DMS53 (cell line): ENCODE measurements at regions not wholly inside any gene's neighbourhood (a gene's known extent, or its start where the extent isn't known, plus 50 kb on each side); places are given as distances from the start of the nearest gene placed in this dataset.
A peak's percentile ranks its signal among the peaks of the same experiment; 100 is the strongest.

Experiments used
- DNase-seq: peaks from one replicate; lab custom pipeline; 2025; lab: John Stamatoyannopoulos, UW

DNA sequence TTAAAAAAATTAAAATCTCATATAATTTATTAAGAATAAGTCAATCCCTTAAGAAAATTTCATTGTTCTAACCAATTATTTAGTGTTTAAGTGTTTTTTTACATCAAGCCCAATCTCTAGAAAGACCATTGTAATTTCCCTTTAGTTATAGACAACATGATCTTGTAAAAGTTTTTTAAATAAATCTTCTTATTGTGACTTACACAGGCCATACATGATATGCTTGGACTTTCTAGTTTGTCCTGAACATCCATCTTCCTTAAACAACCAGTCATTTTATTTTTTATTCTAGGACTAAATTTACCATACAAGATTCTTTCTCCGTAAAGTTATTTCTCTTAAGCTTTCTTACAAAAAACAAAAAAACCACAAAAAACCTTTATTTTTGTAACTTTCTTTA lies 126.5 kb upstream of the MAST4 start:
- peak; percentile 22 for DNase-seq

DNA sequence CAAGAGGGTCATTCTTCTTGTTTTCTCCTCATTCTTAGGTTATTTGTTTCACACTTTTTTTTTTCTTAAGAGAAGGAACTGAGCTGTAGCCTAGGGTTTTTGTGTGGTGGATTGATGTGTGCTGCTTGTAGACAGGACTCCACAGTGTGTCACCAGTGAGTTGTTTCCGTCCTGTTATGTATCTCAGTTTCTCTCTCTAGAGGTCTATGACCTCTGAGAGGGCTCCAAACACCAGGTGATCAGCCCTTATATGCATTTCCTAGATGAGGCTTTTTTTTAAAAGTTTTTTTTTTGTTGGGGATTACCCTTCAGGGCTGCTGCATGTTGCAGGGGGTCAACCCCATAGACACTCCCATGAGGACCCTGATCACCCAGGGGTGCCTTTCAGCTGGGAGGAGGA lies 124.2 kb upstream of the MAST4 start:
- DNase-seq: no peak

DNA sequence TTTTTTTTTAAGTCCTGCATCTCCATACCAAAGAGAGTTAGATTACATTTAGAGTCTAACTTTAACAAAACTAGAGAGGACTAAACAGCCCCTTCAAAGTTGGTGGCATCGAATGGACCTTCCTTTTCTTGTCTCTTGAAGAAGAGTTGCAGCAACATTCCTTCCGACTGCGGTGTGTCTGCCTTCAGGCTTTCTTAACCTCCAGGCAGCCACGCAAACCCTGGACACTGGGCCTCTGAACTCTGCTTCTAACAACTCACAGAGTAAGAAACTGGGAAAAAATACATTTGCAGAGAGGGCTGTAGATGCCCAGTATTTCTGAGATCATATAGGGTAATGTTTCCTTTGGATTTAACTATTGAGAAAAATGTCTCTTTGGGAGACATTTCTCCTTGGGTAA lies 120.5 kb upstream of the MAST4 start:
- DNase-seq: no peak

DNA sequence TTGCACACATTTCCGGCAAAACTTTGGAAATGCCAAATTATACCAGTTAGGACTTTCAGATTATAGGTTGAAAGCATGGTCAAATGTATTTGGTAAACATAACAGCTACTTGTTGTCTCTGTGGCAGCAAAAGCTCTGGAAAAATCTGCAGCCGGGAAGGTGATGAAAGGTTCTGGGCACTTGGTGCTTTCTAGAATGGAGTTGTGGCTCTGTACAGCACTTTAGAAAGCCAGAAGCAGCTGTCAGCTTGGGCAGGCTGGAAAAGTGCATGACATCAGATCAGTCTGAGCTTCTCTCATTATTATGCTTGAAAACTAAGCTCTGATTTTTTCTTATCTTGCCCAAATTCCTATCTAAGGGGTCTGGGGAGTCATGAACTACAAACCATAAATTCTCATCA lies 118.6 kb upstream of the MAST4 start:
- no peak for DNase-seq

DNA sequence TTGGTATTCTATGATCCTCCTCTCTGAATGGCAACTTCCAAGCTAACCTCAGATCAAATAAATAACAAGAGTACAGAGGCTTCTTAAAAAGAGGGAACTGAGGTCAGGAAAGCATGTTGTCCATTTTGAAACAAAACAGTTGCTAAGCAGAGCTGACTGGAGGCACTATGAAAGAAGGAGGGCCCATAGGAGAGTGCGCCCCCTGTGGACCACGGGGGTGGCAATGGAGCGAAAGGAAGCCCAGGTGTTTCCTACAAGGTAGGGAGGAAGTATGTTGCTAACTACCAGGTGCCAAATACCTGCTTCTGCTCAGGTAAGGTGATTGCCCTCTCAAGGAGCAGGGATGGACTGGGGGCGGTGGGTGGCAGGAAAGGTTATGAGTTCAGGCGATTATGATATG lies 101.8 kb upstream of the MAST4 start:
- peak; percentile 22 for DNase-seq

DNA sequence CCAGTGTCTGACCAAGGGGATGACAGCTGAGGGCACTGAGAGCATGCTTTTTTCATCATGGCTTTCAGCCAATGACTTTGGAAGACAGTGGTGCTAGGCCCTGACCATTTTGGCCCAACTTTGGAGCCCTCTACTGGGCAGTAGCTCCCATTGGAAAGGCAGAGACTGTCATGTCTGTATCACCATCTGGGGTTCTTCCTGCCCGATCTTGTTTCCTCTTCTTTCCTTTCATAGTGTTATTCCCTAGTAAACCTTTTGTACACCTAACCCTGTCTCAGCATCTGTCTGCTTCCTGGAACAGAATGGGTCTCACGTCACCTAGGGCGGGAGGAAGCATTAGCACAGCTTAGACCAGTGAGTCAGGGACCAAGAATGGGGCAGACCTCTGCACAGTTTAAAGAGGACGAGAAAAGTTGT lies 97.4 kb upstream of the MAST4 start:
- DNase-seq: peak; percentile 42

DNA sequence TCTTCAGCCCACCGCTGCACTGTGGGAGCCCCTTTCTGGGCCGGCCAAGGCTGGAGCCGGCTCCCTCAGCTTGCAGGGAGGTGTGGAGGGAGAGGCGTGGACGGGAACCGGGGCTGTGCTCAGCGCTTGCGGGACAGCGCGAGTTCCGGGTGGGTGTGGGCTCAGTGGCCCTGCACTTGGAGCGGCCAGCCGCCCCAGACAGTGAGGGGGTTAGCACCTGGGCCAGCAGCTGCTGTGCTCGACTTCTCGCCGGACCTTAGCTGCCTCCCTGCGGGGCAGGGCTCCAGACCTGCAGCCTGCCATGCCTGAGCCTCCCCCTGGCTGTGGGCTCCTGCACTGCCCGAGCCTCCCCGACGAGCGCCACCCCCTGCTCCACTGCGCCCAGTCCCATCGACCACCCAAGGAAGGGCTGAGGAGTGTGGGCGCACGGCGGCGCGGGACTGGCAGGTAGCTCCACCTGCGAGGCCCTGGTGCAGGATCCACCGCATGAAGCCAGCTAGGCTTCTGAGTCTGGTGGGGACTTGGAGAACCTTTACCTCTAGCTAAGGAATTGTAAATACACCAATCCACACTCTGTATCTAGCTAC lies 92.9 kb upstream of the MAST4 start:
- DNase-seq: no peak

DNA sequence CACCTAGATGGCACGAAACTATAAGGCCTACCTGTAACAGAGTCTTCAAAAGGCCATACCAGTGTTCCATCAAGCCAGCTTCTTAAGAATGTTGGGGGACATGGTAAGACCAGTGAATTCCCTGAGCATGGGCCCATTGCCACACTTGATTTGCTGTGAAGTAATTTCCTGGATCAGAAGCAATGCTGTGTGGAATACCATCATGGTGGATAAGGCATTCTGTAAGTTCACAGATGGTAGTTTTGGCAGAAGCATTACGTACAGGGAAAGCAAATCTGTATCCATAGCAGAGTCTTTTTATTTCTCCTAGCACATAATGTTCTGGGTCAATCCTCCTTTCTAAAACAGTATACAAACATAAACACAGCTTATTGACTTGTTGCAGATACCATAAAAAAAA lies 89.1 kb upstream of the MAST4 start:
- DNase-seq: no peak

DNA sequence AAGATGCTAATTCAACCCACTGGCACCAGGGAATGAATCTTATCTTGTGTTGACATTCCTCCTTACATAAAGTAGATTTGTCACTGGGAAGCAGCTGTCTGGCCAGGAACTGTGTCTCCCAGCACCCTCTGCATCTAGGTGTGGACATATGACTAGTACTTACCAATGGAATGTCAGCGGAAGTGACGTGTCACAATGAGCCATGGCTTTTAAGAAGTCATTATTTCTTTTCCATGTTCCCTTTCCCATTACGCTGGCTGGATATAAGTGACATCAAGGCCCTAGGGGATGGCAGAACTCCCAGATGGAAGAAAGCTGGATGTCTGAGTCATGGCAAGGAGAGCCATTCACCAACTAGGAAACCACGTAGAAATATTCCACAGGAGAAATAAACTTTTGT lies 84.7 kb upstream of the MAST4 start:
- no peak for DNase-seq

DNA sequence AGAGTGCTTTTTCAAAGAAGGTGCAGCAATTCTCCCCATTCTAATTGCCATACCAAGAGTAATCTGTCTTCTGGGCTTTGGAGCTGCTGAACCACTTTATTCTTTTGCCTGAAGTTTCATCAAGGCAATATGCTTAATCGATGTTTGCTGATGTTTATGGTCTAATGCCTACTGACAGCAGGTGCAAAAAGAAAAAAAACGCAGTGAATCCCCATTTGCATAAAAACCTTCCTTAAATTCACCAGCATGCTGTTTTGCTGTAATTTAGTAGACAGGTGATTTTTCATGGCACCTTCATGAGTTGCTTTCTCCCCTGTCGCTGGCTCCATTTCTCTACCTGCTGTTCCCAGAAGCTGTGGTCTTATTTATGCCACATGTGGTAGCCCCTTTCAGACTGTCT lies 83.1 kb upstream of the MAST4 start:
- DNase-seq: no peak

DNA sequence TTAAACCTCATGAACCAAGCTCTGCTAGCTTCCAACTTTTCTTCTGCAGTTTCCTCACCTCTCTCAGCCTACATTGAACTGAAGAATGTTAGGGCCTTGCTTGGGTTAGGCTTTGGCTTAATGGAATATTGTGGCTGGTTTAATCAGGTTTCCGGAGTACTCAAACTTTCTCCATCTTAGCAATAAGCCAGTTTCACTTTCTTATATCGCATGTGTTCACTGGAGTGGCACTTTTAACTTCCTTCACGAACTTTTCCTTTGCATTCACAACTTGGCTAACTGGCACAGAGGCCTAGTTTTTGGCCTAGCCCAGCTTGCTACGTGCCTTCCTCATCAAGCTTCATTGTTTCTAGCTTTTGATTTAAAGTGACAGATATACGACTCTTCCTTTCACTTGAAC lies 81.0 kb upstream of the MAST4 start:
- no peak for DNase-seq

DNA sequence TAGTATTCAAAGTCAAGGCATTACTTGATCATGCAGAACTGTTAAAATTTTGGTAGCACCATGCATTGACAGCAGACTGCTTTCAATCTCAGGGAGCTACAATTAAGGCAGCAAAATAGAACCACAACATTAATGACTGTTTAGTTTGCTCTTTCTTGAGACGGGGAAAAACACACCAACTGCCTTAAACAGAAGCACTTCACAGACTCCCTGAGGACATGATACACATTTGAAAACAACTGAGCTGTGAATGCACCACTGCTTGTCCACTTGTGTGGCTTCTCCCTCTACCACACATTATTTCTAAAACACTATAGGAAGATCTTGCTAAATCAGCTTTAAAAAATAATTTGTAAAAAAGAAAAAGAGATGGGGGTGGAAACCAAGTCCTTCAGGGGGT lies 79.6 kb upstream of the MAST4 start:
- DNase-seq: no peak

DNA sequence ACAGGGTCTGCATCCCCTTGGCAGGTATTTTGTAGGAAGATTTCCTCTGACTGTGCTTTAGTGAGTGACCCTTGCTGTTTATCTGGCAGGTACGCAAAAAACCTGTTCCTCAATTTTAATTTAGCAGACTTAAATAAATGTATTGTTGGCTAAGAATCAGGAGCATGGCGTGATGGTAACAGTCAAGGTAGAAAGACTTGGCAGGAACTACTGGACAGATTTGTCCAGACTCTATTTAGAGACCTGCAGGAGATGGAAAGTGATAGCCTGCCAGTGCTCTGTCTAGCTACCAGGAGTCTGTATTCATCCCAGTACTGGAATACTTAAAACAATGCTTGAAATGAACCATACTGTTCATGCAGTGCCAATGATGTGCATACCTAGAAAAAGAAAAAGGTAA lies 78.8 kb upstream of the MAST4 start:
- no peak for DNase-seq

DNA sequence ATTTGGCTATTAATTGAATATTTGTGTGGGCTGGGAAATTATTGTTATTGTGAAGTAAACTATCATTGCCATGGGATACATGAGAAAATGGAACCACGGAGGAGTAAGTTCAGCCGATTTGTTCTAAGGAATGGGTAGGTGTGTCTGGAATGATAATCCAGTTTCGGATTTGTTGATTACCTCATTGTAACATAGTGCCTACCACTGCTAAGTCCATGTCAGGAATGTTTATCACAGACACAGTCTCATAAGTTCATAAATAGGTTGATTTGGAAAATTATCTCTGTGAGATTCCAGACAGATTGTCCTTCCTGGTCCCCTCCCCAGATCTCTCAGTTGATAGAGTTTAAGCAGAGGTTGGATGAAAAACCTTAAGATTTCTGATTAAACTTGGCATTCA lies 78.1 kb upstream of the MAST4 start:
- no peak for DNase-seq

DNA sequence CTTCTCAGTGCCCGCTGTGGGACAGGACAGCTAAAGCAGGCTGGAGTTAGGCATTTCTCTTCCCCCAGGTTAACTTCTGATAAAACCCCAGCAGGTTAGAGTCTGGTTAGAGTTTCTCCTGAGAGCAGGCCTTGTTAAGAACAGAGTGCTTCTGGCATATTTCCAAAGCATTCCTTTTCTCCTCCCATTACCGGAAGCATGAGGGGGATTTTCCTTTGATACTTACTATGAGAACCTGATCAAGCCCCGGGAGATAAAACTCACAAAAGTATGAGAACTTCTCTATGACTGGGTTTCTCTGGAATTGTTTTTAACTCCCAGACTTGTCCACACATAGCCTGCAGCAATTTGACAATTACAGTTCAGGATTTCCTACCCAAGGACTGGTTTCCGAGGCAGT lies 77.4 kb upstream of the MAST4 start:
- no peak for DNase-seq

DNA sequence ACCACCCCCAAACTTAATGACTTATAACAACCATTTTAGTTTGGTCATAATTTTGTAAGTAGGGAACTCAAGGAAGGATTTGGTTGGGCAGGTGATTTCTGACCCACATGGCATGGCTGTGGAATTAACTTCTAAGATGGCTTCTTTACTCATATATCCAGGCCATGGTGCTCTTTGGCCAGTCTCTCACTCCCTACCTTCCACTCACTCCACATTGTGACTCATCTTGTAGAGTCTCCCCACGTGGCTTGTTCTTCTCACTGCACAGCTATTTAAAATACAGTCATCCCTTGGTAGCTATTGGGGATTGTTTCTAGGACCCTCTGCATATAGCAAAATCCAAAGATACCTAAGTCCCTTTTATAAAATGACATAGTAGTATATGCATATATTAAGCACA lies 76.6 kb upstream of the MAST4 start:
- DNase-seq: peak; percentile 7

DNA sequence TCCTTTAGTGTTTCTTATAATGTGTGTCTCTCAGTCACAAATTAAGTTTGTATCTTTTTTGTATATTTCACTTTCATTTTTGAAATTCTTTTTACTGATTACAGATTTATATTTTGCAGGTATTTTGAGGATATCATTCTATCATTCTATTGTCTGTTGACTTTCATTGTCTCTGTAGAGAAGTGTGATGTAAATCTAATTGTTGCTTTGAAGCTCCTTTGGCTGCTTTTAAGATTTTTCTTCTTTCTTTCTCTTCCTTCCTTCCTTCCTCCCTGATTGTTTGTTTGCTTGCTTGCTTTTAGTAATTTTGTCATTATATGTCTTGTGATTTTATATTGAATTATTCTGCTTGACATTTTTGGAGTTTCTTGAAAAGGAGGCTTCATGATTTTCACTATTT lies 75.3 kb upstream of the MAST4 start:
- peak; percentile 7 for DNase-seq

DNA sequence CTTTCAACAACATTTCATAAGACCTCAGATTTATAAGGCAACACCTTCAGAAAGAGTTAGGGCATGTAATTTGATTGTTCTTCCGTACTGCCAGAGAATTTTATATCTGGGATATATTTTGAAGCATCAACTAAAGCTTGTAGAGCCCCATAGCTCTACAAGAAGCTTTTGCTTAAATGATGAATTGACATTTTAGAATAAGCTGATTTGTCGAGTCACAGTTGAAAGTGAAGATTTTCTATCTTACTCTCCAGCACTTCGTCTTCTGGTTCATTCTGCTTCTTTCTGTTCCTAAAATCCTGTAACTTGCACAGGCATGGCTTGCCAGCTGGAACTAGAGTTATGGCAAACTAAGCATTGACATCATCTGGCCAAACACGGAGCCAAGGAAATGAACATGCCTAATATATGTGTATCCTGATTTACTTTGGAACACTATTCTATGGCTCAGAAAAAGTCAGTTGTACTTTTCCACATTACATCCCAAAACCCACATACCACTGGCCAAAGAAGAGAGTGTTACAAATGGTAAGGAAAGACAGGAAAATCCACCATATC lies 68.6 kb upstream of the MAST4 start:
- no peak for DNase-seq

DNA sequence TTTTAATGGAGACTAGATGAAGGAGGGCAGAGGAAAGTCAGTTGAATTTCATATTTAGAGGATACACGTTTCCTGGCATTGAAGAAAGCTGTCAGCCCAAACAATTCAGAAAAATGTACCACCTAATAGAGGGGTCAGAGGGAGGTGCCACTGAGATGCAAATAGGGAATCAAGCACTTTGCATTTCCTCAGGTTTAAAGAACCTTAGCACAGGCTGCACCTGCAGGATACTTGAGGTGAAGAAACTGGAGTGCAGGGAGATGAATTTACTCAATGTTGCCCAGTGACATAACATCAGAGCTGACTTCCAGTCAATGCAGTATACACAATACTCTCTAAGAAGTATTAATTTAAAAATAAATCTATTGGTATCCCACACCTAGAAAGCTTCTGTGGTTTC lies 67.0 kb upstream of the MAST4 start:
- no peak for DNase-seq

DNA sequence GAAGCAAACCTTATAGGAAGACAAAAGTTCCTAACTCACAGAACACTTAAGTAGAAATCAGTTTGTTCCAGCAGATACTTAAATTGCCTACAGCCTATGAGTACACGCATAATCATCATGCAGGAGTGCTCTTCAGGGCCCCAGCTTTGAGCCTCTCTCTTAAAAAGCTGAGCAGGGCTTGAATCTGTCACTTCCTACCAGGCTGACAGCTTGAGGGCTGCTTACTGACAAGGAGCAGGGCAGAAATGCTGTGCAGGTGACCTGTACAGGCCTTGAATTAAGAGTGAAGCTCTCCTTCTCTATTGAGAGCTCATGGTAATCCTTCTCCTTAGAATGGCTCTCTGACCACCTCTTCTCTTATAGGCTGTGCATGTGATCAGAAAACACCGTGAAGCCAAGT lies 66.5 kb upstream of the MAST4 start:
- DNase-seq: no peak

DNA sequence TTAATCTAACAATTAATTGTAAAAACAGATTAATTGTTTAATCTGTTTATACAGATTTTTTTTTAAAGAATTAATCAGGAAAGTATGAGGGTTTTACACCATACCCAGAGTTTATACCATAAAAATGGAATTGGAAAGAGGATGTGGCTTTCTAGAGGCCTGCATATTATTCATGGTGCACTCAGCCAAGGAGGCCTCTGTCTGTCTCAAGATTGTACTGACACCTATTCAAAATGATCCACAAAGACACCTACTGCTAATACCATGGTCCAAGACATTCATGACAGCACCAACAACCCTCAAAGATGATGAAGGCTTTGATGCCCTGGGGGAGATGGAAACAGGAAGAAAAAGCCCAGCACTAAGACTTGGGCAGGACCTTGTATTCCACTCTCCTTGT lies 58.1 kb upstream of the MAST4 start:
- no peak for DNase-seq

DNA sequence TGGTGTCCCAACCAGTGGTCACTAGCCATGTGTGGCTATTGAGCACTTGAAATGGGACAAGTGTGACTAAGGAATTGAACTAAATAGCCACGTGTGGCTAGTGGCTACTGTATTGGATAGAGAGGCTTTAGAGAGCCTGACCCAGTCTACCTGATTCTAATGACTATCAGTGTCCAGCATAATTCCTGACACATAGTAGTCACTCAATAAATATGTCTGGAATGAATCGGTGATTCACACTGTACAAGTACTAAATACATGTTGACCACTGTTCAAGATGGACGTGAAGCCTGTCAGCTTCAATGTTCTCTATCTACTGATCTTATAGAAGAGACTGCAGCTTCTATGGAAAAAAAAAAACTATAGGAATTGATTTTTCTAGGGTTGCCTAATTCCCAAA lies 57.7 kb upstream of the MAST4 start:
- no peak for DNase-seq

DNA sequence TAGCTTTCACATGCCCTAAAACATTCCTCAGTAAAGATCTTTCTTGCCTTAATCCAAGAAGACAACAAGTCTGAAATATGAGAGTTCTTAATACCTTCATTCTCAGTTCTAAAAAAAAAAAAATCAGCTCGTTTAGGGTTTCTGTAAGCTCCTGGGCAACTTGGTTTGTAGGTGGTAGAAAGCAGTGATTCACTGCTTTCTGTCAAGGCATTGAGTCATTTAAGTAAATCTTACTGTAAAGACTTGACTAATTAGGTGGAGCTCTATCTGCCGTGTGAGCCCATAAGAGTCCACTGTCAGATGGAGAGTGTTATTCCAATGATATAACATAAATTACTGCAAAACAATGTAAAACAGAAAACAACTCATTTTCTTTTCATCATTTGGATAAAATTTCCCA lies 56.1 kb upstream of the MAST4 start:
- DNase-seq: no peak

DNA sequence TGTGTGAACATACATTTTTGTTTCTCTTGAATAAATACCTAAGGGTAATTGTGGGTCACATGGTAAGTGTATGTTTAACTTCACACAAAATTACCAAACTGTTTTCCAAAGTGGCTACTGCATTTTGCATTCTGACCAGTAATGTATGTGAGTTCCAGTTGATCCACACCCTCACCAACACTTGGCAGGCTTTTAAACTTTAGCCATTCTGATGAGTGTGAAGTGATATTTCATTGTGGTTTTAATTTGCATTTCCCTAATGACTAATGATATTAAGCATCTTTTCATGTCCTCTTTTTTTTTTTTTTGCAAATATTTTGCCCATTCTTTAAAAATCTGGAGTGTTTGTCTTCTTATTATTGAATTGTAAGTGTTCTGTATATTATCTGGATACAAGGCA lies 53.5 kb upstream of the MAST4 start:
- no peak for DNase-seq
